A673 (cell line): ENCODE measurements at regions not wholly inside any gene's neighbourhood (a gene's known extent, or its start where the extent isn't known, plus 50 kb on each side); places are given as distances from the start of the nearest gene placed in this dataset.

ENCODE experiments used
- BruUV-seq: library from RNA; stranded (reverse); fragments of 400-500 nt; replicated peaks from 2 replicates; lab custom pipeline; 2021; lab: Mats Ljungman, UMichigan
- CTCF ChIA-PET: fragments of 300-600 bp; sonication (Branson Sonifier 250); formaldehyde crosslinking; loops from one replicate; lab custom pipeline; 2022; ENCODE audit warnings: antibody characterized with exemption; lab: Charles Lee
- POLR2A ChIA-PET: fragments of 300-600 bp; sonication (Branson Sonifier 250); formaldehyde crosslinking; loops from one replicate; lab custom pipeline; 2022; ENCODE audit warnings: antibody characterized with exemption; ENCODE audit not compliant: low non-redundant PET; lab: Charles Lee
- DNase-seq: peaks from one replicate; pipeline ENCODE4 v3.0.0-alpha.2; 2015; ENCODE audit warnings: low spot score
- H3K27ac ChIP-seq: fragments of 200-600 bp; sonication (generic); 2 replicates; pipeline ENCODE4 v1.5.1; 2016; ENCODE audit warnings: mixed run types, low read depth, mild to moderate bottlenecking, mixed read lengths, antibody characterized with exemption, low read length; ENCODE audit not compliant: poor library complexity, severe bottlenecking
- H3K27me3 ChIP-seq: fragments of 200-600 bp; sonication (generic); replicated peaks from 2 replicates; pipeline ENCODE4 v1.6.1; 2017; ENCODE audit warnings: mixed run types, low read depth, mild to moderate bottlenecking, mixed read lengths, antibody characterized with exemption, low read length; ENCODE audit not compliant: insufficient read depth, poor library complexity
- H3K36me3 ChIP-seq: fragments of 200-600 bp; sonication (generic); 2 replicates; pipeline ENCODE4 v1.6.1; 2016; ENCODE audit warnings: mixed run types, mild to moderate bottlenecking, mixed read lengths, antibody characterized with exemption, low read length; ENCODE audit not compliant: insufficient read depth, poor library complexity, severe bottlenecking
- H3K4me1 ChIP-seq: fragments of 200-600 bp; sonication (generic); 2 replicates; pipeline ENCODE4 v1.6.1; 2017; ENCODE audit warnings: mixed run types, mild to moderate bottlenecking, mixed read lengths, antibody characterized with exemption, low read length; ENCODE audit not compliant: insufficient read depth, poor library complexity, severe bottlenecking
- H3K4me3 ChIP-seq: fragments of 200-600 bp; sonication (generic); 2 replicates; pipeline ENCODE4 v1.5.1; 2016; ENCODE audit warnings: low read depth, mixed run types, mild to moderate bottlenecking, mixed read lengths, low read length; ENCODE audit not compliant: poor library complexity, severe bottlenecking
- H3K9me3 ChIP-seq: fragments of 200-600 bp; sonication (generic); 2 replicates; pipeline ENCODE4 v1.6.1; 2016; ENCODE audit warnings: mixed run types, low read depth, mild to moderate bottlenecking, mixed read lengths, antibody characterized with exemption, low read length; ENCODE audit not compliant: poor library complexity, severe bottlenecking
- CTCF ChIP-seq: fragments of 300-800, 200-600 bp; sonication (generic); conservative IDR thresholded peaks from 2 replicates; pipeline ENCODE4 v1.5.1; 2017; ENCODE audit warnings: low read depth, mild to moderate bottlenecking, antibody characterized with exemption, low read length, moderate library complexity, mixed read lengths
- EZH2 ChIP-seq: fragments of 200-600 bp; sonication (generic); IDR thresholded peaks from 2 replicates; pipeline ENCODE4 v1.6.1; 2017; ENCODE audit warnings: borderline replicate concordance, low read depth, mild to moderate bottlenecking, mixed read lengths, antibody characterized with exemption, low read length; ENCODE audit not compliant: poor library complexity, severe bottlenecking
- intact Hi-C: fragments of 100-400 bp; cut with micrococcal nuclease; formaldehyde crosslinking; loops from one replicate; pipeline ENCODE4 v1.10.0; 2022; ENCODE audit not compliant: unreplicated experiment

DNA sequence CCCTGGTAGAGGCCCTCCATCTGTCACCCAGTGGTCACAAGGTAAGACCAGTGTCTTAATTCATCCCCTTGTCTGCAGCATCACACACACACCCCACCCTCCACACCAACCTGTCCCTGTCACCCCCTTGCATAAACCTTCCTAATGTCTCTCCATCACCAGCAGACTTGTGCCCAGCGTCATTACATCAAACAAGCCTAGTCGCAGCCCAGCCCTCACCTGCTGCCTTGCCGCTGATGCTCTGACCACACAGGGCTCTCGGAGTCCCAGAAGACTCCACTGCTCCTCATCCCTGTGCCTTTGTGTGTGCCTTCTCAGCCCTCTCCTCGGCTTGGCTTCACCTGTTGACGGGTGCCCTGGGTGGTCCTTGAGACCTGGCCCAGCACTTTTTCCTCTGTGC is 171.2 kb downstream of the GLI2 start:
- Histone ChIP-seq H3K9me3 (no peaks in the 10 kb centered on the region), H3K27ac (no peak overlapping the region), H3K4me1 (peaks cover 15% of the 10 kb centered on the region), H3K36me3 (no peaks in the 10 kb centered on the region), H3K4me3 (no peak overlapping the region), H3K27me3 (no peaks in the 10 kb centered on the region)
- ChIA-PET CTCF (no interaction called here), POLR2A (no interaction called here)
- no peak for DNase-seq
- intact Hi-C loops = no loop called here
- BruUV-seq = no TSS peak
- TF ChIP-seq CTCF (no peak), EZH2 (no peak)

GRCh38 chr2:120907822-120908221 is 172.2 kb downstream of the GLI2 start:
- CTCF ChIA-PET = no interaction called here

DNA sequence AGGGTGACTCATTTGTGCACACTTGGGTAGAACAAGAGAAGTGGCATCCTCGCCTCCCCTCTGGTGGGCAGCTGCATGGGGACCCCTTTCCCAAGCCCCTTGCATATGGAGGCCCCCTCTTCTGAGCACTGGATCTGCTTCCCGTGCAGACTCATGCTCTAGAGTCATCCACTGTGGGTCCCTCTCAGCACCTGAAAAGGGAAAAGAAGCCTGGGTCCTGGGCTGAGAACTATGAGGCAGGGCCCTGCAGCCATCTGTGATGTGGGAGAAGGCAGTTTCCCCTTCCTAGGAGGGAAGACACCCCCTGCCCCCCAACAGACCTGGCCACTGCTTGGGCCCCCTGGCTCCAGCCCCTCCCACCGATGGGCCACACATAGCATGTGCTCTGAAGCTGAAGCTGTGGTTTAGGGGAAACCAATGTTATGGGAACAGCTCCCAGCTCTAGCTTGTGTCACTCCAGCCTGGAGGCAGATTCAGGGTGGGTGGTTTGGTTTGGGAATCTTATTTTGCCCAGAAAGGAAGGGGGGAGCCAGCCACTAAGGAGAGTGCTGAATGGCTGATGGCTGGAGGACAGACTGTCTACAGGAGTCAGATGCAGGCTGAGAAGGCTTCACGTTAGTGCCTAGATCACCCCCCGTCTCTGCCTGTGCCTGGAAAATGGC is 172.8 kb downstream of the GLI2 start:
- Histone ChIP-seq H3K9me3 (no peaks in the 10 kb centered on the region), H3K4me3 (no peak overlapping the region), H3K36me3 (no peaks in the 10 kb centered on the region), H3K27ac (no peak overlapping the region), H3K4me1 (peaks cover 11% of the 10 kb centered on the region), H3K27me3 (no peaks in the 10 kb centered on the region)
- intact Hi-C loops = no loop called here
- no TSS peak for BruUV-seq
- ChIA-PET CTCF (no interaction called here), POLR2A (no interaction called here)
- TF ChIP-seq EZH2 (no peak), CTCF (no peak)
- DNase-seq = no peak

More at GRCh38 chr2:120907822-120908221, 172.2 kb downstream of the GLI2 start:
- Histone ChIP-seq H3K27ac (no peak overlapping the region), H3K36me3 (no peaks in the 10 kb centered on the region), H3K27me3 (no peaks in the 10 kb centered on the region), H3K4me1 (peaks cover 11% of the 10 kb centered on the region), H3K9me3 (no peaks in the 10 kb centered on the region), H3K4me3 (no peak overlapping the region)
- DNase-seq = no peak
- intact Hi-C loops = no loop called here
- TF ChIP-seq CTCF = no peak
- no peak for TF ChIP-seq EZH2
- POLR2A ChIA-PET = no interaction called here
- no TSS peak for BruUV-seq
